Endodermal cell (in vitro differentiated cells): ENCODE measurements at regions not wholly inside any gene's neighbourhood (a gene's known extent, or its start where the extent isn't known, plus 50 kb on each side); places are given as distances from the start of the nearest gene placed in this dataset.

Source experiments
- DNase-seq: peaks from one replicate; pipeline ENCODE4 v3.0.0-alpha.2; 2017
- H3K27ac ChIP-seq: 2 replicates; pipeline ENCODE4 v1.5.1; 2013; ENCODE audit warnings: mild to moderate bottlenecking, low read depth, low read length, moderate library complexity
- H3K27me3 ChIP-seq: 2 replicates; pipeline ENCODE4 v1.6.1; 2013; ENCODE audit warnings: mild to moderate bottlenecking, low read length, moderate library complexity; ENCODE audit not compliant: insufficient read depth, control insufficient read depth, poor library complexity, severe bottlenecking
- H3K36me3 ChIP-seq: 2 replicates; pipeline ENCODE4 v1.7.0; 2013; ENCODE audit warnings: mild to moderate bottlenecking, low read length, moderate library complexity; ENCODE audit not compliant: control insufficient read depth, insufficient read depth
- H3K4me1 ChIP-seq: one replicate; pipeline ENCODE4 v1.7.0; 2013; ENCODE audit warnings: low read length; ENCODE audit not compliant: control insufficient read depth, insufficient read depth
- H3K4me3 ChIP-seq: 2 replicates; pipeline ENCODE4 v1.5.1; 2013; ENCODE audit warnings: mild to moderate bottlenecking, low read length, moderate library complexity
- H3K9ac ChIP-seq: 2 replicates; pipeline ENCODE4 v1.6.1; 2013; ENCODE audit warnings: mild to moderate bottlenecking, low read length, moderate library complexity; ENCODE audit not compliant: poor library complexity, severe bottlenecking; ENCODE audit errors: extremely low read depth
- H3K9me3 ChIP-seq: 2 replicates; pipeline ENCODE4 v1.6.1; 2013; ENCODE audit warnings: mild to moderate bottlenecking, low read length, moderate library complexity; ENCODE audit not compliant: control insufficient read depth
- H3K27ac Mint-ChIP-seq: 2 replicates; pipeline ENCODE4 v1.8.0; 2020; ENCODE audit warnings: mixed read lengths
- H3K27me3 Mint-ChIP-seq: 2 replicates; pipeline ENCODE4 v1.8.0; 2021; ENCODE audit warnings: mild to moderate bottlenecking, mixed read lengths; ENCODE audit not compliant: insufficient read depth
- H3K36me3 Mint-ChIP-seq: 2 replicates; pipeline ENCODE4 v1.8.0; 2020; ENCODE audit warnings: low read depth, mixed read lengths
- H3K4me1 Mint-ChIP-seq: 2 replicates; pipeline ENCODE4 v1.8.0; 2020; ENCODE audit warnings: mixed read lengths
- H3K4me3 Mint-ChIP-seq: 2 replicates; pipeline ENCODE4 v1.8.0; 2020; ENCODE audit warnings: mild to moderate bottlenecking, moderate library complexity, mixed read lengths
- H3K9me3 Mint-ChIP-seq: 2 replicates; pipeline ENCODE4 v1.8.0; 2020; ENCODE audit warnings: mild to moderate bottlenecking, mixed read lengths
- WGBS, 2 experiments: methylation state at CpG; one replicate each; pipeline versions ENCODE4 v1.1.5 to v1.1.7; 2013; ENCODE audit warnings: missing lambda C conversion rate in 2 of 2, mixed read lengths in 1 of 2; ENCODE audit not compliant: insufficient coverage in 1 of 2, insufficient read length in 1 of 2; 5-methylcytosine and 5-hydroxymethylcytosine counted together
- TF ChIP-seq, protein P1 (sequence below): fragments of 200-600 bp; sonication (generic); conservative IDR thresholded peaks from 2 replicates; pipeline ENCODE4 v1.5.0; 2021; ENCODE audit warnings: antibody characterized with exemption, mild to moderate bottlenecking

DNA sequence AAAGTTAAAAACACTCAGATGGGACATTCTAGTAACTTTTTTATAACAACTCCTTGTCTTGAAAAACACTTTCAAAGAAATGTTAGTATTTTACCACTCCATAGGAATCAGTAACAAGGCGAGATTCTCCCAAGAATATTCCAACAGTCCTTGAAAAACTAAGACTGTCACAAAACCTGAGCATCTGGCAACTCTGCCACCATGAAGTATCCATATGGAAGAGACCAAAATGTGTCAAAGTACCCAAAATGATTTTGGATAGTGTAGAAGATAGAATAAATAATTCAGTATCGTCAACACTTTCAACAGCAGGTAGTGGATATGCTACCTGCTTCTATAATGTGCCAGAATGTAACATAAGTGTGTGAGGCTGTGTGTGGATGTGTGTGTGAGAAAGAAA lies 361.8 kb downstream of the ZEB2 start:
- H3K36me3 Mint-ChIP-seq = no peaks in the 10 kb centered on the region
- no peaks in the 10 kb centered on the region for H3K36me3 ChIP-seq

DNA sequence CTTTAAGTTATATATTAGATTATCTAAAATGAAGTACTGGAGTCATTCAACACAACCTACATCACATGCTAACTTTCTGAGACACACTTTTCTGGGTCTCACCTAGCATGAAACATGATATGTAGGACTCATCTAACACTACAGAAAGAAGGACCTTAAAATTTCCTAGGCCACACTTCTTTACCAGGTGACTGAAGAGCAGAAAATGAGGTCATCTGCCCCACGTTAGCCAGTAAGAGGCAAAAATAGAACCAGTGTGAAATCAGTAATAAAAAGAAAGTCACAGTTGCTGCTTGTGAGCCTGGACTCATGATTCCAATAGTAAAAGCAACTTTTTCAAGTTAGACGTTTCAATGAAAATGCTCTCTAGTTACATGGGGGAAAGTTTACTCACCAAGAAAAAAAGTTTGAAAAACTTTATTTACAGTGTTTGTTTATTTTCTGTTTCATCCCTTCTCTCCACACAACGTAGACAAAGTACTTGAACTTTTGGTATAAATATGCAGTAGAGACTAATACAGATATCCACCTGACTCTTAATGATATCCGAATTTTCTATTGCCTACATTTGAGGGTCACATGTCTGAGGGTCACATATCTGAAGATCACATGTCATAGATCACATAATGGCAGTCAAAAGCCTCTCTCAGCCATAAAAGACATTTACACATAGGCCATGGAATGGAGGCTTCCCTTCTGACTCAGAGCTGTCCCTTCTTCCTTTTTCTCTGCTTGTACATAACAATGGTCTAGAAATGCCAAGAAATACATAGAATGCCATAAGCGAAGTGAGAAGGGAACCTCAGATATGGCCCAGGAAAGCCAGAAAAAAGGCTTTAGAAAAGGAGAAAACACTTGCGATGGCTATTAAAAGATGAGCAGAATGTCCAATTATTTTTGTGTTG lies 362.9 kb downstream of the ZEB2 start:
- Mint-ChIP-seq H3K27me3 (no peaks in the 10 kb centered on the region), H3K27ac (no peak overlapping the region), H3K4me3 (no peak overlapping the region), H3K4me1 (no peaks in the 10 kb centered on the region), H3K9me3 (no peaks in the 10 kb centered on the region), H3K36me3 (no peaks in the 10 kb centered on the region)
- Histone ChIP-seq H3K9ac (no peak overlapping the region), H3K27ac (no peak overlapping the region), H3K4me1 (no peaks in the 10 kb centered on the region), H3K9me3 (no peaks in the 10 kb centered on the region), H3K4me3 (no peak overlapping the region), H3K36me3 (no peaks in the 10 kb centered on the region), H3K27me3 (no peaks in the 10 kb centered on the region)
- no peak for DNase-seq
- WGBS, 2 experiments = 91 to 92% methylated on average over 3 to 6 of the region's 6 CpGs
- TF ChIP-seq, protein P1, sequence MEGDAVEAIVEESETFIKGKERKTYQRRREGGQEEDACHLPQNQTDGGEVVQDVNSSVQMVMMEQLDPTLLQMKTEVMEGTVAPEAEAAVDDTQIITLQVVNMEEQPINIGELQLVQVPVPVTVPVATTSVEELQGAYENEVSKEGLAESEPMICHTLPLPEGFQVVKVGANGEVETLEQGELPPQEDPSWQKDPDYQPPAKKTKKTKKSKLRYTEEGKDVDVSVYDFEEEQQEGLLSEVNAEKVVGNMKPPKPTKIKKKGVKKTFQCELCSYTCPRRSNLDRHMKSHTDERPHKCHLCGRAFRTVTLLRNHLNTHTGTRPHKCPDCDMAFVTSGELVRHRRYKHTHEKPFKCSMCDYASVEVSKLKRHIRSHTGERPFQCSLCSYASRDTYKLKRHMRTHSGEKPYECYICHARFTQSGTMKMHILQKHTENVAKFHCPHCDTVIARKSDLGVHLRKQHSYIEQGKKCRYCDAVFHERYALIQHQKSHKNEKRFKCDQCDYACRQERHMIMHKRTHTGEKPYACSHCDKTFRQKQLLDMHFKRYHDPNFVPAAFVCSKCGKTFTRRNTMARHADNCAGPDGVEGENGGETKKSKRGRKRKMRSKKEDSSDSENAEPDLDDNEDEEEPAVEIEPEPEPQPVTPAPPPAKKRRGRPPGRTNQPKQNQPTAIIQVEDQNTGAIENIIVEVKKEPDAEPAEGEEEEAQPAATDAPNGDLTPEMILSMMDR = no peak

More for the DNA sequence above, 361.8 kb downstream of the ZEB2 start:
- Histone ChIP-seq H3K4me1 (no peaks in the 10 kb centered on the region), H3K27ac (no peak overlapping the region), H3K9me3 (no peaks in the 10 kb centered on the region), H3K9ac (no peak overlapping the region), H3K4me3 (no peak overlapping the region), H3K27me3 (no peaks in the 10 kb centered on the region)
- no peaks in the 10 kb centered on the region for H3K9me3 Mint-ChIP-seq
- WGBS, 2 experiments = 87 to 100% methylated on average over 1 to 2 of the region's 2 CpGs
- H3K4me1 Mint-ChIP-seq = peaks cover 6% of the 10 kb centered on the region
- H3K27me3 Mint-ChIP-seq = no peaks in the 10 kb centered on the region
- no peak for DNase-seq
- TF ChIP-seq, protein P1 = no peak
- no peak overlapping the region for H3K4me3 Mint-ChIP-seq
- no peak overlapping the region for H3K27ac Mint-ChIP-seq

DNA sequence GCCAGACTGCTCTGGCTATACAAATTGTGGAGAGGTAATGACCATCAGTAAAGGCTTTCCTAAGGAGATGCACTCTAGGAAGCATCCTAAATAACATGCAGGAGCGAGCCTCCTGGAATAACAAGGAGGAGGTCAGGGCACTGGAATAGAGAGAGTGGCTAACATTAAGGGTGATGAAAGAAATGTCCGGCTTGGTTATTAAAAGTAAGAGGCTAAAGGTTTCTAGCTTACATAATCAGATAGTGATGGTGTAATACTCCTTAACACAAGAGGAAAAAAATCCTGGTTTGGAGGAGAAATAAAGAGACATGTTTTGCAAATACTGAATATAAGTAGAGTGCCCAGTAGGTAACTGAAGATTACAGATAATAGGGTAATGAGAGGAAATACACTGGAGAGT lies 365.7 kb downstream of the ZEB2 start:
- Mint-ChIP-seq H3K4me1 (peaks cover 2% of the 10 kb centered on the region), H3K4me3 (no peak overlapping the region), H3K27ac (no peak overlapping the region), H3K36me3 (no peaks in the 10 kb centered on the region), H3K9me3 (no peaks in the 10 kb centered on the region), H3K27me3 (no peaks in the 10 kb centered on the region)
- Histone ChIP-seq H3K4me3 (no peak overlapping the region), H3K36me3 (no peaks in the 10 kb centered on the region), H3K27ac (no peak overlapping the region), H3K4me1 (no peaks in the 10 kb centered on the region), H3K27me3 (no peaks in the 10 kb centered on the region), H3K9ac (no peak overlapping the region), H3K9me3 (no peaks in the 10 kb centered on the region)
- TF ChIP-seq, protein P1 = no peak
- WGBS, 2 experiments = 92% methylated on average over 2 of the region's 2 CpGs
- DNase-seq = no peak
